Coronary artery (tissue), 2 donors: ENCODE measurements at regions not wholly inside any gene's neighbourhood (a gene's known extent, or its start where the extent isn't known, plus 50 kb on each side); places are given as distances from the start of the nearest gene placed in this dataset.

ENCODE experiments used
- DNase-seq: peaks from one replicate; pipeline ENCODE4 v3.0.0-alpha.2; 2017; ENCODE audit warnings: low spot score
- H3K27ac ChIP-seq, 2 donors: fragments of 200-600 bp; sonication (generic); one replicate each; pipeline ENCODE4 v1.5.1; 2016 to 2019
- H3K4me3 ChIP-seq: fragments of 200-600 bp; sonication (generic); 2 replicates; pipeline ENCODE4 v1.5.1; 2016; ENCODE audit warnings: mild to moderate bottlenecking, moderate library complexity
- TF ChIP-seq, protein P1 (sequence below): fragments of 200-600 bp; sonication (generic); IDR thresholded peaks from one replicate; pipeline ENCODE4 v1.5.1; 2019; ENCODE audit warnings: antibody characterized with exemption

DNA sequence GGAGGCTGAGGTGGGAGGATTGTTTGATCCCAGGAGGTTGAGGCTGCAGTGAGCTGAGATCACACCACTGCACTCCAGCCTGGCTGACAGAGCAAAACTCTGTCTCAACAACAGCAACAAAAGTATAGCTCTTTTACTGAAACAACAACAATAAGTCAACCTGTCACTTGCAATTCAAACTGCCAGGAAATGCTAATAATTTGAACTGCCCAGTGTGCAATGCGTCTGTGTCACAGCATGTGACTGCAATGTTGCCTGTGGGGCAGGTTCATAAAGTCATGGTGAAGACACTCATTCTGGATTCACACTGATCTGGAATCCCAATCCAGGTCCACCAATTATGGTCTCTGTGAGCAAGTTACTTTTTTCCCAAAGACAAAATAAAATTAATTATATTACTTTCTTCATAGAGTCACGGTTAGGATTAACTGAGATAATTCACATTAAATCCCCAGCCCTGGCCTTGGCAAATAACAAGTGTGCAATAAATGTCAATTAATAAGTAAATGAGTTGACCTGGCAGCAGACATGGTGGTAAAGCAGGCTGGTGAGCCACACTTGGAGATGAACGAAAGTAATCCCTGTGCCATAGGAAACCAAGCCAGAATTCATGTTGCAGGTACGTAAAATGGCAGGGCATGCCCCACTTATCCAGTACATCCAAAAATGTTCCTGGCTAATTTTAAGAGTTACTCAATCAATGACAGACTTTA, 89.1 kb upstream of the CPSF6 start:
- no peak for DNase-seq
- H3K27ac ChIP-seq = no peak overlapping the region
- no peak overlapping the region for H3K4me3 ChIP-seq
- TF ChIP-seq, protein P1, sequence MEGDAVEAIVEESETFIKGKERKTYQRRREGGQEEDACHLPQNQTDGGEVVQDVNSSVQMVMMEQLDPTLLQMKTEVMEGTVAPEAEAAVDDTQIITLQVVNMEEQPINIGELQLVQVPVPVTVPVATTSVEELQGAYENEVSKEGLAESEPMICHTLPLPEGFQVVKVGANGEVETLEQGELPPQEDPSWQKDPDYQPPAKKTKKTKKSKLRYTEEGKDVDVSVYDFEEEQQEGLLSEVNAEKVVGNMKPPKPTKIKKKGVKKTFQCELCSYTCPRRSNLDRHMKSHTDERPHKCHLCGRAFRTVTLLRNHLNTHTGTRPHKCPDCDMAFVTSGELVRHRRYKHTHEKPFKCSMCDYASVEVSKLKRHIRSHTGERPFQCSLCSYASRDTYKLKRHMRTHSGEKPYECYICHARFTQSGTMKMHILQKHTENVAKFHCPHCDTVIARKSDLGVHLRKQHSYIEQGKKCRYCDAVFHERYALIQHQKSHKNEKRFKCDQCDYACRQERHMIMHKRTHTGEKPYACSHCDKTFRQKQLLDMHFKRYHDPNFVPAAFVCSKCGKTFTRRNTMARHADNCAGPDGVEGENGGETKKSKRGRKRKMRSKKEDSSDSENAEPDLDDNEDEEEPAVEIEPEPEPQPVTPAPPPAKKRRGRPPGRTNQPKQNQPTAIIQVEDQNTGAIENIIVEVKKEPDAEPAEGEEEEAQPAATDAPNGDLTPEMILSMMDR = no peak

DNA sequence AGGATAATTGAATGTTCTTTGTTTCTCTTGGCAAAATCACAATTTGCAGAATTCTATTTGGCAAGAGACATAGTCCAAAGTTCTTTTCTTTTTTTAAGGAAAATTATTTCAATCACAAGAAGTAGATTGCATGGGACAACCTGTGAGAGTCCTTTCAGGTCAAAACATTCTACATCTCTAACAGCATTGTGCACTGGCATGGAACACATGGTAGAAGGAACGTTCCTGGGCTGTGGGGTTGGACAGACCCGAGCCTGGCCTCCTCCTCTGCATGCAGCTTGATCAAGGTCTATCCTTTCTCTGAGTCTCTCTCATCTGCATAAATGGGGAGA, 88.6 kb upstream of the CPSF6 start:
- Histone ChIP-seq H3K27ac (no peak overlapping the region), H3K4me3 (no peak overlapping the region)
- TF ChIP-seq, protein P1 = no peak
- DNase-seq = no peak

DNA sequence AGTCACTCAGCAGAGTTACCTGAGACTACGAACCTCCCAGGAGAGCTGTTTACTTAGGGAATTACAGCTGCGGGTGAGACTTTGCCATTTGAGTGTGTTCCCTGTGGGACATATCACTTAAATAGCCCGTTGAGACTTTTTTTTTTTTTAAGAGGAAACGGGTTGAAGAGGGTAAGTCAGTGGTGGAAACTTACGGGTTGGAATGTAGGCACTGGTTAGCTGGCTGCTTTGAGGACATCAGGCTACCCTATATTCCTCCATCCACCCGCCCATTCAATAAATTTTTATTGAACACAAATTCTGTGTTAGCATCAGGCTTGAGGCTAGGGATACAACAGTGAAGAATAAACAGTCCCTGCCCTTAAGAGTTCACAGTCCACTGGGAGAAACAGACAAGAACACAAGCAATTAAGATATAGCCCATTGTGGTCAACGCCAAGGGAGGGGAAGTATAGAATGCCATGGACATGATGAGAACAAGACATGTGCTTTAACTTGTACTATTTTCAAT, 88.1 kb upstream of the CPSF6 start:
- Histone ChIP-seq H3K4me3 (no peak overlapping the region), H3K27ac (no peak overlapping the region)
- TF ChIP-seq, protein P1 = no peak
- no peak for DNase-seq

DNA sequence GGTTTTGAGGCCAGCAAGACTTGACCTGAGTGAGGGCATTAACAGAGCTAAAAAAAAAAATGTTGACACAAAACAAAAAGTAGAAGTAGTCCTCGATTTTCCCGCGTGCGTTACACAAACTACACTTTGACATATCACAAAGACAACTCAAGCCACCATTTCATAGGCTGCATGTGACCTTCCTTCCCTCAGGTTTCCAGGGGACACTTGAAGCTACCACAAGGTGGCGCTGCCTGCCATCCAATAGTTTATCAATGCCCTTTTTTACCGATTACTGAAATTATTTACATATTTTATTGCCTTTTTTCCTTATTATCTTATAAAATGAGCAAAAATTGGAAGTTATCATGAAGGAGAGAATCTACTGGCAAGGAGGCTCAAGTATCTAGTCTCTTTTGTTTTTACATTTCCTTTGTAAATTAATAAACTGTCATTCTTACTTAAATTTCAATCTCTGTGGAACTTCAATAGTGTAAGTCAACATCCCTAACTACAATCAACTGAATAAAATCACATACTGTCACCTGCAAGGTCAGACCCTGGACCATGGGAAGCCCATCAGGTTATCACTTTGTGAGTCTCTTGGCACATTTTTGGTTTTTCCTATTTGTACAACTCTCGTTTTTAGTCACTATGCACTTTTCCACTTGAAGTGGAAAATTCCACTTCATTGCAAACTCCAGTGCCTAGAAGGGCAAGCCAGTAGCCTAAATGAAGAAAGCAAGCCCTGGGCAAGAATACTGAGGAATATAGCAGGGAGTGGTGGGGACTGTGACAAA, 84.6 kb upstream of the CPSF6 start:
- TF ChIP-seq, protein P1 = peak; percentile 76
- no peak for DNase-seq
- no peak overlapping the region for H3K4me3 ChIP-seq
- H3K27ac ChIP-seq = no peak overlapping the region

DNA sequence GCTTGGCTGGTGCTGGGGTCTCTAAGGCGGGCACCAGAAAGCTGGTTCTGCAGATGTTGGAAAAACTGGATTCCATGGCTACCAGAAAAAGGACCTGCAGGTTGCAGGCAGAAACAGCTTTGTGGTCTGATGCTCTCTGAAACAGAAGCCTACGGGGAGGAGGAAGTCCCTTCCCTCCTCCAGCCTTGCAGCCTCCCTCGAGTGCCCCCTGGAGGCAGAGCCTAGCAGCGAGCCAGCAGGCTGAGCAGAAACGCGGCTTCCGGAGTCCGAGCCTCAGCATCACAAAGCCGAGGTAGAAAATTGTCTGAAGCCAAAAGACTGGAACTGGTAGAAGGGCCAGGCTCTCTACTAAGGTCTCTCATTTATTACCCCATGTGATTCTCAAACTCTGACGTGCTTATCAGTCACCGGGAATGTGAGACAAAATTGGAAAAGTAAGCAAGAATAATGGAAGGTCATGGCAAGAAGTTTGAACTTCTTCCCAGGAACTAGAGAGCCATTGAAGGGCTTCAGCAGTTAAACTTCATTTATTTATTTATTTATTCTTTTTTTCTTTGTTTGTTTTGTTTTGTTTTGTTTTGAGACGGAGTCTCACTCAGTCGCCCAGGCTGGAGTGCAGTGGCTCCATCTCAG, 82.2 kb upstream of the CPSF6 start:
- TF ChIP-seq, protein P1 = peak; percentile 83
- H3K4me3 ChIP-seq = peak overlapping the region; percentile 5
- H3K27ac ChIP-seq = no peak overlapping the region
- DNase-seq = peak; percentile 78

DNA sequence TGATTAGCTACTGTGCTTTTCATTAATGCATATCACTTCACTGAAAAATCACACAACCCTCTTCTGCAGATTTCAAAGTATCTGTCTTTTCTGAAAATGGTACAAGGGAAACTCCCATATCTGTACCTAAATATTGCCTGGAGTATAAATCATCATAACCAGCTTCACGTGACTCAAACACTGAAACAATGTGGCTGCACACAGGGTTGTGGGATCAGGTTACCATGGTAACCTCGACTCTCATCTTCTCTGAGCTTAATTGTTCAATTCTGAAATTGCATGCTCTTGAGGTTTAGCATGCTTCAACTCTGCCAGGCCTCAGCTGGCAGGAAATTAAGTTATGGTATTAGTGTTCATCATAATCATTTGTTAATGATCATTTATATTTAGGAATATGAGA, 77.5 kb upstream of the CPSF6 start:
- DNase-seq = no peak
- TF ChIP-seq, protein P1 = no peak
- Histone ChIP-seq H3K27ac (no peak overlapping the region), H3K4me3 (no peak overlapping the region)
